HL-60 (cell line): ENCODE measurements at regions not wholly inside any gene's neighbourhood (a gene's known extent, or its start where the extent isn't known, plus 50 kb on each side); places are given as distances from the start of the nearest gene placed in this dataset.

ENCODE experiments used
- DNase-seq, 2 experiments: peaks; one replicate each; pipeline ENCODE4 v3.0.0-alpha.2; 2010 to 2020; ENCODE audit warnings: low read depth in 1 of 2, low spot score in 1 of 2
- H3K27ac ChIP-seq: fragments of 250-450 bp; sonication (Bioruptor Pico); replicated peaks from 2 replicates; pipeline ENCODE4 v1.5.1; 2020; ENCODE audit warnings: mild to moderate bottlenecking, moderate library complexity
- H3K27me3 ChIP-seq: fragments of 250-450 bp; sonication (Bioruptor Pico); 2 replicates; pipeline ENCODE4 v1.5.1; 2021; ENCODE audit warnings: mild to moderate bottlenecking, moderate library complexity; ENCODE audit not compliant: insufficient read depth, poor library complexity, severe bottlenecking
- H3K4me3 ChIP-seq: replicated peaks from 2 replicates; pipeline ENCODE4 v1.5.1; 2011; ENCODE audit warnings: mild to moderate bottlenecking, control low read depth, low read length; ENCODE audit not compliant: insufficient read depth
- GABPA ChIP-seq: IDR thresholded peaks from 2 replicates; pipeline ENCODE4 v1.6.1; 2012; ENCODE audit warnings: low read depth
- POLR2AphosphoS5 ChIP-seq: IDR thresholded peaks from 2 replicates; pipeline ENCODE4 v1.6.1; 2012; ENCODE audit warnings: low read depth
- SPI1 ChIP-seq: IDR thresholded peaks from 2 replicates; pipeline ENCODE4 v1.6.1; 2012; ENCODE audit warnings: low read depth, mild to moderate bottlenecking, borderline replicate concordance
- TF ChIP-seq, protein P1 (sequence below): IDR thresholded peaks from one replicate; pipeline ENCODE4 v1.5.1; 2011; ENCODE audit warnings: low read length, control low read depth, inconsistent platforms; ENCODE audit not compliant: insufficient read depth
- TF ChIP-seq, protein P2 (sequence below): IDR thresholded peaks from 2 replicates; pipeline ENCODE4 v1.6.1; 2012; ENCODE audit warnings: low read depth; ENCODE audit not compliant: insufficient replicate concordance

DNA sequence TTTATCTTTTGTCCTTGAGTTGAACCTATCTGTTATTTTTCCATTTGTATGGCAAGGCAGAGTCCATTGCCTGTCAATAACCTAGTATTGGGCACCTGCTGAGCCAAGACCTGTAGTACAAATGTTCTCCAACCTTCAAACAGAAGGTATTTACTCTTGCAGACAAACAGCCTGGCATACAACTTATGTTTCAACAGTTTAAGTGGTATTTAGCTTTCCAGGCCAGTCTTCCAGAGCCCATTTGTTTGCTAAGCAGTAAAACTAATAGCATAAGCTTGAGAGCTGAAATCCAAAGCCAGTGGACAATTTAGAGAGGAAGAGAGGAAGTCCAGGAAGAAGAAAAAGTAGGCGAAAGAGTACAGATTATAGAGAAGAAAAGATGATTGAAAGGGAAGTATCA lies 979.3 kb downstream of the GLUD2 start:
- Histone ChIP-seq H3K27ac (no peak overlapping the region), H3K4me3 (no peak overlapping the region), H3K27me3 (no peaks in the 10 kb centered on the region)
- DNase-seq: no peak
- TF ChIP-seq, protein P1, sequence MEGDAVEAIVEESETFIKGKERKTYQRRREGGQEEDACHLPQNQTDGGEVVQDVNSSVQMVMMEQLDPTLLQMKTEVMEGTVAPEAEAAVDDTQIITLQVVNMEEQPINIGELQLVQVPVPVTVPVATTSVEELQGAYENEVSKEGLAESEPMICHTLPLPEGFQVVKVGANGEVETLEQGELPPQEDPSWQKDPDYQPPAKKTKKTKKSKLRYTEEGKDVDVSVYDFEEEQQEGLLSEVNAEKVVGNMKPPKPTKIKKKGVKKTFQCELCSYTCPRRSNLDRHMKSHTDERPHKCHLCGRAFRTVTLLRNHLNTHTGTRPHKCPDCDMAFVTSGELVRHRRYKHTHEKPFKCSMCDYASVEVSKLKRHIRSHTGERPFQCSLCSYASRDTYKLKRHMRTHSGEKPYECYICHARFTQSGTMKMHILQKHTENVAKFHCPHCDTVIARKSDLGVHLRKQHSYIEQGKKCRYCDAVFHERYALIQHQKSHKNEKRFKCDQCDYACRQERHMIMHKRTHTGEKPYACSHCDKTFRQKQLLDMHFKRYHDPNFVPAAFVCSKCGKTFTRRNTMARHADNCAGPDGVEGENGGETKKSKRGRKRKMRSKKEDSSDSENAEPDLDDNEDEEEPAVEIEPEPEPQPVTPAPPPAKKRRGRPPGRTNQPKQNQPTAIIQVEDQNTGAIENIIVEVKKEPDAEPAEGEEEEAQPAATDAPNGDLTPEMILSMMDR: no peak
- TF ChIP-seq GABPA: no peak
- TF ChIP-seq, protein P2, sequence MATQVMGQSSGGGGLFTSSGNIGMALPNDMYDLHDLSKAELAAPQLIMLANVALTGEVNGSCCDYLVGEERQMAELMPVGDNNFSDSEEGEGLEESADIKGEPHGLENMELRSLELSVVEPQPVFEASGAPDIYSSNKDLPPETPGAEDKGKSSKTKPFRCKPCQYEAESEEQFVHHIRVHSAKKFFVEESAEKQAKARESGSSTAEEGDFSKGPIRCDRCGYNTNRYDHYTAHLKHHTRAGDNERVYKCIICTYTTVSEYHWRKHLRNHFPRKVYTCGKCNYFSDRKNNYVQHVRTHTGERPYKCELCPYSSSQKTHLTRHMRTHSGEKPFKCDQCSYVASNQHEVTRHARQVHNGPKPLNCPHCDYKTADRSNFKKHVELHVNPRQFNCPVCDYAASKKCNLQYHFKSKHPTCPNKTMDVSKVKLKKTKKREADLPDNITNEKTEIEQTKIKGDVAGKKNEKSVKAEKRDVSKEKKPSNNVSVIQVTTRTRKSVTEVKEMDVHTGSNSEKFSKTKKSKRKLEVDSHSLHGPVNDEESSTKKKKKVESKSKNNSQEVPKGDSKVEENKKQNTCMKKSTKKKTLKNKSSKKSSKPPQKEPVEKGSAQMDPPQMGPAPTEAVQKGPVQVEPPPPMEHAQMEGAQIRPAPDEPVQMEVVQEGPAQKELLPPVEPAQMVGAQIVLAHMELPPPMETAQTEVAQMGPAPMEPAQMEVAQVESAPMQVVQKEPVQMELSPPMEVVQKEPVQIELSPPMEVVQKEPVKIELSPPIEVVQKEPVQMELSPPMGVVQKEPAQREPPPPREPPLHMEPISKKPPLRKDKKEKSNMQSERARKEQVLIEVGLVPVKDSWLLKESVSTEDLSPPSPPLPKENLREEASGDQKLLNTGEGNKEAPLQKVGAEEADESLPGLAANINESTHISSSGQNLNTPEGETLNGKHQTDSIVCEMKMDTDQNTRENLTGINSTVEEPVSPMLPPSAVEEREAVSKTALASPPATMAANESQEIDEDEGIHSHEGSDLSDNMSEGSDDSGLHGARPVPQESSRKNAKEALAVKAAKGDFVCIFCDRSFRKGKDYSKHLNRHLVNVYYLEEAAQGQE: no peak

DNA sequence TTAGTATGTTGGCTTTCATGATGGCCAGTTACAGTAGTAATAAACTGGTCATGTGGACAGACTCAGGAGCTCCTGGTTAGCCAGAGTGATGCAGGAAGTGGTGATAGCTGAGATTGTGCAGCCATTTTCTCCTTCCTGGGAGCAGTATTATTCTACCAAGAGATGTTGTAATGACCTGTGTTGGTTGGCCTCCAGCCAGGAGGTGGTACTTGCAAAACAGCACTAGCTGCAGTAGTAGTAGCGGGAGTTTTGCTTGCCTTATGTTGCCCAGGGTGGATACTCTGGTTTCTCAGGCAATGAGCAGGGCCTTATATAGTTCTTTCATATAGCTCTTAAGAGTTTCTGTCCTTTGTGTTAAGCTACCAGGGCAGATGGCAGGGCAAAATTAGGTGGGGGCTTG lies 998.8 kb downstream of the GLUD2 start:
- no peaks in the 10 kb centered on the region for H3K27me3 ChIP-seq
- no peak overlapping the region for H3K27ac ChIP-seq
- TF ChIP-seq, protein P1: no peak
- TF ChIP-seq SPI1: no peak
- no peak for TF ChIP-seq GABPA
- TF ChIP-seq, protein P2: no peak
- no peak for TF ChIP-seq POLR2AphosphoS5
- peak; percentile 3 to 18 for DNase-seq
- no peak overlapping the region for H3K4me3 ChIP-seq

DNA sequence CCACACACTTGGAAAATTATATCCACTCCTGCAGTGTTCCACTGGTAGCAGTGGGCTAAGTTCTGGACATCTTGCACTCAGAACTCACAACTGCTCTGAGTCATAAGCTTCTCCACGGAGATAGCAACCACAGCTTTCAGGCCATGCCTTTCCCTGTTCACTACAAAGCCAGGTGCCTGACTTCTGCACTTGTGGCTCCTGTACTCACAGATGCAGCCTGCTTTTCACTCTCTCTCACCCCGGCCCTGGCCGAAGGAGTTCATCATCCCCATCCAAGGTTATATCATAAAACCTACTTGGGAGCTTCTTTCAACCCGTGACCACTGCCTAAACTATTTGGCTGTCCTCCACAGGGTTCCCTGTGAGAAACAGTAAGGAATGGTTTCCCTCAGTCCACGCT lies 999.4 kb downstream of the GLUD2 start:
- no peak overlapping the region for H3K4me3 ChIP-seq
- TF ChIP-seq SPI1 (no peak), GABPA (no peak), POLR2AphosphoS5 (no peak)
- TF ChIP-seq, protein P1: no peak
- TF ChIP-seq, protein P2: no peak
- H3K27ac ChIP-seq: no peak overlapping the region
- no peak for DNase-seq
- no peaks in the 10 kb centered on the region for H3K27me3 ChIP-seq
